OCI-LY1 (cell line): ENCODE measurements at regions not wholly inside any gene's neighbourhood (a gene's known extent, or its start where the extent isn't known, plus 50 kb on each side); places are given as distances from the start of the nearest gene placed in this dataset.
"Not testable (repeated sequence)": the region's sequence is repeated elsewhere in the genome, so short reads cannot be mapped to it uniquely, and the experiment has no call there.

Source experiments
- EZH2 ChIP-seq: fragments of 200-600 bp; sonication (generic), shearing (Covaris generic); IDR thresholded peaks from 2 replicates; pipeline ENCODE4 v1.8.0; 2017; ENCODE audit warnings: borderline replicate concordance, mixed run types, mild to moderate bottlenecking, antibody characterized with exemption, low read length, moderate library complexity, mixed read lengths
- TF ChIP-seq, protein P1 (sequence below): fragments of 200-600 bp; sonication (generic), shearing (Covaris generic); IDR thresholded peaks from 2 replicates; pipeline ENCODE4 v1.5.1; 2017; ENCODE audit warnings: mild to moderate bottlenecking, antibody characterized with exemption, low read length, moderate library complexity, mixed read lengths

DNA sequence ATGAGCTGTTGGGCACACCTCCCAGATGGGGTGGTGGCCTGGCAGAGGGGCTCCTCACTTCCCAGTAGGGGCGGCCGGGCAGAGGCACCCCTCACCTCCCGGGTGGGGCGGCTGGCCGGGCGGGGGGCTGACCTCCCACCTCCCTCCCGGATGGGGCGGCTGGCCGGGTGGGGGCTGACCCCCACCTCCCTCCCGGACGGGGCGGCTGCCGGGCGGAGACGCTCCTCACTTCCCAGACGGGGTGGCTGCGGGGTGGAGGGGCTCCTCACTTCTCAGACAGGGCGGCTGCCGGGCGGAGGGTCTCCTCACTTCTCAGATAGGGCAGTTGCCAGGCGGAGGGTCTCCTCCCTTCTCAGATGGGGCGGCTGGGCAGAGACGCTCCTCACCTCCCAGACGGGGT, 820.0 kb downstream of the ZPLD1 start:
- TF ChIP-seq, protein P1, sequence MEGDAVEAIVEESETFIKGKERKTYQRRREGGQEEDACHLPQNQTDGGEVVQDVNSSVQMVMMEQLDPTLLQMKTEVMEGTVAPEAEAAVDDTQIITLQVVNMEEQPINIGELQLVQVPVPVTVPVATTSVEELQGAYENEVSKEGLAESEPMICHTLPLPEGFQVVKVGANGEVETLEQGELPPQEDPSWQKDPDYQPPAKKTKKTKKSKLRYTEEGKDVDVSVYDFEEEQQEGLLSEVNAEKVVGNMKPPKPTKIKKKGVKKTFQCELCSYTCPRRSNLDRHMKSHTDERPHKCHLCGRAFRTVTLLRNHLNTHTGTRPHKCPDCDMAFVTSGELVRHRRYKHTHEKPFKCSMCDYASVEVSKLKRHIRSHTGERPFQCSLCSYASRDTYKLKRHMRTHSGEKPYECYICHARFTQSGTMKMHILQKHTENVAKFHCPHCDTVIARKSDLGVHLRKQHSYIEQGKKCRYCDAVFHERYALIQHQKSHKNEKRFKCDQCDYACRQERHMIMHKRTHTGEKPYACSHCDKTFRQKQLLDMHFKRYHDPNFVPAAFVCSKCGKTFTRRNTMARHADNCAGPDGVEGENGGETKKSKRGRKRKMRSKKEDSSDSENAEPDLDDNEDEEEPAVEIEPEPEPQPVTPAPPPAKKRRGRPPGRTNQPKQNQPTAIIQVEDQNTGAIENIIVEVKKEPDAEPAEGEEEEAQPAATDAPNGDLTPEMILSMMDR: not testable (repeated sequence)
- TF ChIP-seq EZH2: not testable (repeated sequence)
